WTC11 (cell line): ENCODE measurements at regions not wholly inside any gene's neighbourhood (a gene's known extent, or its start where the extent isn't known, plus 50 kb on each side); places are given as distances from the start of the nearest gene placed in this dataset.

Experiments used
- ATAC-seq: fragments of 200-7000 bp; cut with Tn5 transposase; 2 replicates; pipeline ENCODE4 v1.10.0; 2021; ENCODE audit warnings: mild to moderate bottlenecking, moderate library complexity
- CTCF ChIA-PET: fragments of 300-600 bp; sonication (Branson Sonifier 250); formaldehyde crosslinking; loops from one replicate; lab custom pipeline; 2021; ENCODE audit warnings: antibody characterized with exemption; lab: Charles Lee
- POLR2A ChIA-PET: fragments of 350-600 bp; sonication (Branson Sonifier 250); formaldehyde crosslinking; loops from one replicate; lab custom pipeline; 2021; ENCODE audit warnings: antibody characterized with exemption; lab: Charles Lee
- DNase-seq: peaks from one replicate; pipeline ENCODE4 v3.0.0; 2021; ENCODE audit warnings: low spot score
- H3K27ac Mint-ChIP-seq: 2 replicates; pipeline ENCODE4 v1.8.0; 2021; ENCODE audit warnings: mixed read lengths
- H3K27me3 Mint-ChIP-seq: 2 replicates; pipeline ENCODE4 v1.8.0; 2021; ENCODE audit warnings: low read depth, mild to moderate bottlenecking, moderate library complexity, mixed read lengths
- H3K36me3 Mint-ChIP-seq: 2 replicates; pipeline ENCODE4 v1.8.0; 2021; ENCODE audit warnings: mixed read lengths
- H3K4me1 Mint-ChIP-seq: 2 replicates; pipeline ENCODE4 v1.8.0; 2022; ENCODE audit warnings: mixed read lengths
- H3K4me3 Mint-ChIP-seq: 2 replicates; pipeline ENCODE4 v1.8.0; 2021; ENCODE audit warnings: mild to moderate bottlenecking, moderate library complexity, mixed read lengths
- H3K9me3 Mint-ChIP-seq: 2 replicates; pipeline ENCODE4 v1.8.0; 2021; ENCODE audit warnings: mixed read lengths
- ATF2 ChIP-seq: sonication (generic); formaldehyde crosslinking; IDR thresholded peaks from 2 replicates; pipeline ENCODE4 v1.8.1; 2022; ENCODE audit warnings: low read depth, missing genetic modification reagents, borderline replicate concordance
- FOXJ3 ChIP-seq: sonication (generic); formaldehyde crosslinking; IDR thresholded peaks from 2 replicates; pipeline ENCODE4 v1.9.0; 2021; ENCODE audit warnings: missing genetic modification reagents, mild to moderate bottlenecking, borderline replicate concordance
- FOXP1 ChIP-seq: sonication (generic); formaldehyde crosslinking; IDR thresholded peaks from 2 replicates; pipeline ENCODE4 v1.8.0; 2022; ENCODE audit warnings: missing genetic modification reagents, mild to moderate bottlenecking, moderate library complexity, borderline replicate concordance
- GRHL2 ChIP-seq: fragments of 250-450 bp; sonication (Bioruptor Pico); IDR thresholded peaks from 2 replicates; pipeline ENCODE4 v1.8.0; 2022; ENCODE audit warnings: mild to moderate bottlenecking, moderate library complexity; ENCODE audit not compliant: insufficient replicate concordance, severe bottlenecking
- GTF2I ChIP-seq: fragments of 250-450 bp; sonication (Bioruptor Pico); conservative IDR thresholded peaks from 2 replicates; pipeline ENCODE4 v1.4.0; 2021; ENCODE audit warnings: mild to moderate bottlenecking
- NFATC4 ChIP-seq: fragments of 250-450 bp; sonication (Bioruptor Pico); IDR thresholded peaks from 2 replicates; pipeline ENCODE4 v1.9.0; 2021; ENCODE audit warnings: mild to moderate bottlenecking
- NR2C2 ChIP-seq: sonication (generic); formaldehyde crosslinking; IDR thresholded peaks from 2 replicates; pipeline ENCODE4 v1.8.0; 2022; ENCODE audit warnings: mild to moderate bottlenecking, missing genetic modification reagents
- RELA ChIP-seq: sonication (generic); formaldehyde crosslinking; IDR thresholded peaks from 2 replicates; pipeline ENCODE4 v1.8.1; 2022; ENCODE audit warnings: missing genetic modification reagents, mild to moderate bottlenecking, borderline replicate concordance
- SOX15 ChIP-seq: fragments of 250-450 bp; sonication (Bioruptor Pico); IDR thresholded peaks from 2 replicates; pipeline ENCODE4 v1.9.0; 2021; ENCODE audit warnings: mild to moderate bottlenecking
- USF2 ChIP-seq: sonication (generic); formaldehyde crosslinking; IDR thresholded peaks from 2 replicates; pipeline ENCODE4 v1.8.1; 2023; ENCODE audit warnings: mild to moderate bottlenecking, missing genetic modification reagents, moderate library complexity
- ZNF121 ChIP-seq: sonication (generic); formaldehyde crosslinking; IDR thresholded peaks from 2 replicates; pipeline ENCODE4 v1.8.0; 2023; ENCODE audit warnings: missing genetic modification reagents
- ZNF138 ChIP-seq: sonication (generic); formaldehyde crosslinking; conservative IDR thresholded peaks from 2 replicates; pipeline ENCODE4 v1.8.1; 2022; ENCODE audit warnings: mild to moderate bottlenecking, moderate library complexity, missing genetic modification reagents
- ZNF416 ChIP-seq: fragments of 250-450 bp; sonication (Bioruptor Pico); IDR thresholded peaks from 2 replicates; pipeline ENCODE4 v1.9.0; 2021; ENCODE audit warnings: mild to moderate bottlenecking, inconsistent platforms
- TF ChIP-seq, protein P1 (sequence below): sonication (generic); formaldehyde crosslinking; IDR thresholded peaks from 2 replicates; pipeline ENCODE4 v1.8.1; 2023; ENCODE audit warnings: mild to moderate bottlenecking, missing genetic modification reagents
- TF ChIP-seq, protein P2 (sequence below): fragments of 250-450 bp; sonication (Bioruptor Pico); IDR thresholded peaks from 2 replicates; pipeline ENCODE4 v2.1.2; 2022; ENCODE audit warnings: mild to moderate bottlenecking, moderate library complexity
- TF ChIP-seq, protein P3 (sequence below): sonication (generic); formaldehyde crosslinking; IDR thresholded peaks from 2 replicates; pipeline ENCODE4 v1.8.0; 2022; ENCODE audit warnings: mild to moderate bottlenecking, missing genetic modification reagents
- TF ChIP-seq, protein P4 (sequence below): fragments of 250-450 bp; sonication (Bioruptor Pico); IDR thresholded peaks from 2 replicates; pipeline ENCODE4 v1.8.0; 2021; ENCODE audit warnings: mild to moderate bottlenecking
- TF ChIP-seq, protein P5 (sequence below): sonication (generic); formaldehyde crosslinking; IDR thresholded peaks from 2 replicates; pipeline ENCODE4 v1.8.0; 2023; ENCODE audit warnings: mild to moderate bottlenecking, missing genetic modification reagents

GRCh38 chr16:6484081-6484480, 848.6 kb upstream of the RBFOX1 start:
- Mint-ChIP-seq H3K4me3 (no peak overlapping the region), H3K4me1 (no peaks in the 10 kb centered on the region), H3K27ac (no peak overlapping the region), H3K36me3 (peaks cover 52% of the 10 kb centered on the region), H3K9me3 (peaks cover 76% of the 10 kb centered on the region), H3K27me3 (no peaks in the 10 kb centered on the region; the same call in 1 of the 2 replicates)
- ATAC-seq, result no peak
- TF ChIP-seq ZNF416 (no peak), RELA (CRISPR knock-in tag) (no peak), GRHL2 (no peak), FOXJ3 (no peak)
- TF ChIP-seq, protein P1, sequence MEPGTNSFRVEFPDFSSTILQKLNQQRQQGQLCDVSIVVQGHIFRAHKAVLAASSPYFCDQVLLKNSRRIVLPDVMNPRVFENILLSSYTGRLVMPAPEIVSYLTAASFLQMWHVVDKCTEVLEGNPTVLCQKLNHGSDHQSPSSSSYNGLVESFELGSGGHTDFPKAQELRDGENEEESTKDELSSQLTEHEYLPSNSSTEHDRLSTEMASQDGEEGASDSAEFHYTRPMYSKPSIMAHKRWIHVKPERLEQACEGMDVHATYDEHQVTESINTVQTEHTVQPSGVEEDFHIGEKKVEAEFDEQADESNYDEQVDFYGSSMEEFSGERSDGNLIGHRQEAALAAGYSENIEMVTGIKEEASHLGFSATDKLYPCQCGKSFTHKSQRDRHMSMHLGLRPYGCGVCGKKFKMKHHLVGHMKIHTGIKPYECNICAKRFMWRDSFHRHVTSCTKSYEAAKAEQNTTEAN (CRISPR knock-in tag), result no peak
- DNase-seq, result no peak
- POLR2A ChIA-PET, result no interaction called here
- CTCF ChIA-PET, result no interaction called here

DNA sequence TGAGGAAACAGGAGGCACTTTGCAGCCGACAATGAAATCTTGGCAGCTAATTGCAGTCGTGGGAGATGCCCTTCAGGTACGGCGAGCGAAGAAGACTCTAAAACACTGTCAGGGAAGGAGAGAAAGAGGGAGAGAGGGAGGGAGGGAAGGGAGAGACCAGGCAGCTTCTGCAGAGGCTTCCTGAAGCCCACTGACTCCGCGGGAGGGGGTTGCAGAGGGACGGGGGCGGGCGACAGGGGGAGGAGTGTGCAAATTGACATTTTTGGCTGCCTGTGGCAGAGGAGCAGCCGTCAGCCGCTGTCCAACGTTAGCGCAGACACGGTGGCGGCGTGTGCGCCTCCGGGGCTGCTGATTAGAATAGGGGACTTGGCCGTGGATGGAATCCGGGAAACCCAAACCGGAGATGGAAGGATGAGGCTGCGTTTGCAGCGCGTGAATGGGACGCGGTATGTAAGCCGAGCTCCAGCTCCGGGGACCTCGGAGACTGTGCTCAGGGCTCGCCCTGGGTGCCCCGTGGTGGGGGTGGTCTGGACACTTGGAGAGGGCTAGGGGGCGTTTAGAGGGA, 849.1 kb upstream of the RBFOX1 start:
- Mint-ChIP-seq H3K9me3 (peaks cover 77% of the 10 kb centered on the region), H3K27ac (no peak overlapping the region), H3K36me3 (peaks cover 54% of the 10 kb centered on the region), H3K4me1 (no peaks in the 10 kb centered on the region), H3K4me3 (peak overlapping the region; percentile 27; the same call in 1 of the 2 replicates), H3K27me3 (no peaks in the 10 kb centered on the region; the same call in 1 of the 2 replicates)
- ChIA-PET CTCF (no interaction called here), POLR2A (no interaction called here)
- DNase-seq, result no peak
- no peak for ATAC-seq
- TF ChIP-seq, protein P2, sequence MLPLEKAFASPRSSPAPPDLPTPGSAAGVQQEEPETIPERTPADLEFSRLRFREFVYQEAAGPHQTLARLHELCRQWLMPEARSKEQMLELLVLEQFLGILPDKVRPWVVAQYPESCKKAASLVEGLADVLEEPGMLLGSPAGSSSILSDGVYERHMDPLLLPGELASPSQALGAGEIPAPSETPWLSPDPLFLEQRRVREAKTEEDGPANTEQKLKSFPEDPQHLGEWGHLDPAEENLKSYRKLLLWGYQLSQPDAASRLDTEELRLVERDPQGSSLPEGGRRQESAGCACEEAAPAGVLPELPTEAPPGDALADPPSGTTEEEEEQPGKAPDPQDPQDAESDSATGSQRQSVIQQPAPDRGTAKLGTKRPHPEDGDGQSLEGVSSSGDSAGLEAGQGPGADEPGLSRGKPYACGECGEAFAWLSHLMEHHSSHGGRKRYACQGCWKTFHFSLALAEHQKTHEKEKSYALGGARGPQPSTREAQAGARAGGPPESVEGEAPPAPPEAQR, result no peak
- TF ChIP-seq, protein P3, sequence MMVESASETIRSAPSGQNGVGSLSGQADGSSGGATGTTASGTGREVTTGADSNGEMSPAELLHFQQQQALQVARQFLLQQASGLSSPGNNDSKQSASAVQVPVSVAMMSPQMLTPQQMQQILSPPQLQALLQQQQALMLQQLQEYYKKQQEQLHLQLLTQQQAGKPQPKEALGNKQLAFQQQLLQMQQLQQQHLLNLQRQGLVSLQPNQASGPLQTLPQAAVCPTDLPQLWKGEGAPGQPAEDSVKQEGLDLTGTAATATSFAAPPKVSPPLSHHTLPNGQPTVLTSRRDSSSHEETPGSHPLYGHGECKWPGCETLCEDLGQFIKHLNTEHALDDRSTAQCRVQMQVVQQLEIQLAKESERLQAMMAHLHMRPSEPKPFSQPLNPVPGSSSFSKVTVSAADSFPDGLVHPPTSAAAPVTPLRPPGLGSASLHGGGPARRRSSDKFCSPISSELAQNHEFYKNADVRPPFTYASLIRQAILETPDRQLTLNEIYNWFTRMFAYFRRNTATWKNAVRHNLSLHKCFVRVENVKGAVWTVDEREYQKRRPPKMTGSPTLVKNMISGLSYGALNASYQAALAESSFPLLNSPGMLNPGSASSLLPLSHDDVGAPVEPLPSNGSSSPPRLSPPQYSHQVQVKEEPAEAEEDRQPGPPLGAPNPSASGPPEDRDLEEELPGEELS (CRISPR knock-in tag), result no peak
- TF ChIP-seq FOXP1 (no peak), NR2C2 (CRISPR knock-in tag) (no peak), ATF2 (CRISPR knock-in tag) (no peak), NFATC4 (no peak), ZNF121 (CRISPR knock-in tag) (no peak), GTF2I (CRISPR knock-in tag) (no peak), SOX15 (CRISPR knock-in tag) (no peak), ZNF138 (CRISPR knock-in tag) (no peak), USF2 (no peak)
- TF ChIP-seq, protein P4, sequence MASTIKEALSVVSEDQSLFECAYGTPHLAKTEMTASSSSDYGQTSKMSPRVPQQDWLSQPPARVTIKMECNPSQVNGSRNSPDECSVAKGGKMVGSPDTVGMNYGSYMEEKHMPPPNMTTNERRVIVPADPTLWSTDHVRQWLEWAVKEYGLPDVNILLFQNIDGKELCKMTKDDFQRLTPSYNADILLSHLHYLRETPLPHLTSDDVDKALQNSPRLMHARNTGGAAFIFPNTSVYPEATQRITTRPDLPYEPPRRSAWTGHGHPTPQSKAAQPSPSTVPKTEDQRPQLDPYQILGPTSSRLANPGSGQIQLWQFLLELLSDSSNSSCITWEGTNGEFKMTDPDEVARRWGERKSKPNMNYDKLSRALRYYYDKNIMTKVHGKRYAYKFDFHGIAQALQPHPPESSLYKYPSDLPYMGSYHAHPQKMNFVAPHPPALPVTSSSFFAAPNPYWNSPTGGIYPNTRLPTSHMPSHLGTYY (CRISPR knock-in tag), result no peak
- TF ChIP-seq, protein P1 (CRISPR knock-in tag), result no peak
- TF ChIP-seq, protein P5, sequence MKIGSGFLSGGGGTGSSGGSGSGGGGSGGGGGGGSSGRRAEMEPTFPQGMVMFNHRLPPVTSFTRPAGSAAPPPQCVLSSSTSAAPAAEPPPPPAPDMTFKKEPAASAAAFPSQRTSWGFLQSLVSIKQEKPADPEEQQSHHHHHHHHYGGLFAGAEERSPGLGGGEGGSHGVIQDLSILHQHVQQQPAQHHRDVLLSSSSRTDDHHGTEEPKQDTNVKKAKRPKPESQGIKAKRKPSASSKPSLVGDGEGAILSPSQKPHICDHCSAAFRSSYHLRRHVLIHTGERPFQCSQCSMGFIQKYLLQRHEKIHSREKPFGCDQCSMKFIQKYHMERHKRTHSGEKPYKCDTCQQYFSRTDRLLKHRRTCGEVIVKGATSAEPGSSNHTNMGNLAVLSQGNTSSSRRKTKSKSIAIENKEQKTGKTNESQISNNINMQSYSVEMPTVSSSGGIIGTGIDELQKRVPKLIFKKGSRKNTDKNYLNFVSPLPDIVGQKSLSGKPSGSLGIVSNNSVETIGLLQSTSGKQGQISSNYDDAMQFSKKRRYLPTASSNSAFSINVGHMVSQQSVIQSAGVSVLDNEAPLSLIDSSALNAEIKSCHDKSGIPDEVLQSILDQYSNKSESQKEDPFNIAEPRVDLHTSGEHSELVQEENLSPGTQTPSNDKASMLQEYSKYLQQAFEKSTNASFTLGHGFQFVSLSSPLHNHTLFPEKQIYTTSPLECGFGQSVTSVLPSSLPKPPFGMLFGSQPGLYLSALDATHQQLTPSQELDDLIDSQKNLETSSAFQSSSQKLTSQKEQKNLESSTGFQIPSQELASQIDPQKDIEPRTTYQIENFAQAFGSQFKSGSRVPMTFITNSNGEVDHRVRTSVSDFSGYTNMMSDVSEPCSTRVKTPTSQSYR (CRISPR knock-in tag), result no peak
